Gastroesophageal sphincter (tissue), 4 donors: ENCODE measurements at regions not wholly inside any gene's neighbourhood (a gene's known extent, or its start where the extent isn't known, plus 50 kb on each side); places are given as distances from the start of the nearest gene placed in this dataset.

Experiments used
- ATAC-seq: fragments of 150-250 bp; one replicate; pipeline ENCODE4 v1.9.1; 2016; ENCODE audit warnings: mild to moderate bottlenecking, moderate library complexity
- H3K27ac ChIP-seq, 4 donors: fragments of 200-600 bp; sonication (generic) in 3 of 4; 1 replicate in 3 of 4; 2 replicates in 1 of 4; pipeline ENCODE4 v1.5.1; 2016 to 2019
- H3K27me3 ChIP-seq: fragments of 200-600 bp; sonication (generic); one replicate; pipeline ENCODE4 v1.5.1; 2019
- H3K36me3 ChIP-seq, 2 donors: fragments of 200-600 bp; sonication (generic); one replicate each; pipeline ENCODE4 v1.5.1; 2019; ENCODE audit warnings: control low read depth in 1 of 2
- H3K4me1 ChIP-seq, 3 donors: fragments of 200-600 bp; sonication (generic); 1 replicate in 2 of 3; 2 replicates in 1 of 3; pipeline ENCODE4 v1.5.1; 2016 to 2019; ENCODE audit warnings: control low read depth in 2 of 3
- H3K4me3 ChIP-seq, 2 donors: fragments of 200-600 bp; sonication (generic); one replicate each; pipeline ENCODE4 v1.5.1; 2019; ENCODE audit warnings: mild to moderate bottlenecking in 1 of 2, moderate library complexity in 1 of 2
- H3K9me3 ChIP-seq, 3 donors: fragments of 200-600 bp; sonication (generic); one replicate each; pipeline ENCODE4 v1.5.1; 2017 to 2019; ENCODE audit warnings: control low read depth in 2 of 3
- CTCF ChIP-seq, 4 experiments: fragments of 200-600 bp in 2 of 4; fragments of 450-650 bp in 2 of 4; sonication (generic) in 1 of 4; IDR thresholded peaks; one replicate each; pipeline ENCODE4 v1.5.1; 2017 to 2019; ENCODE audit warnings: antibody characterized with exemption in 4 of 4, mild to moderate bottlenecking in 2 of 4, moderate library complexity in 2 of 4
- EP300 ChIP-seq: sonication (generic); formaldehyde crosslinking; IDR thresholded peaks from one replicate; pipeline ENCODE4 v1.6.1; 2017; ENCODE audit warnings: antibody characterized with exemption, mild to moderate bottlenecking
- POLR2A ChIP-seq, 2 donors: fragments of 450-650 bp; IDR thresholded peaks; one replicate each; pipeline ENCODE4 v1.6.1; 2017; ENCODE audit warnings: antibody characterized with exemption in 2 of 2, mild to moderate bottlenecking in 2 of 2, moderate library complexity in 1 of 2
- POLR2AphosphoS5 ChIP-seq: sonication (generic); formaldehyde crosslinking; IDR thresholded peaks from one replicate; pipeline ENCODE4 v1.6.1; 2017; ENCODE audit warnings: antibody characterized with exemption
- WGBS, 2 donors: methylation state at CpG; one replicate each; pipeline ENCODE4 v1.1.5; 2018; ENCODE audit warnings: low coverage in 1 of 2; 5-methylcytosine and 5-hydroxymethylcytosine counted together

GRCh38 chr18:34637094-34637801 lies 72.8 kb upstream of the DTNA start:
- ATAC-seq, result no peak

GRCh38 chr18:34639687-34640086 lies 70.4 kb upstream of the DTNA start:
- no peaks in the 10 kb centered on the region for H3K9me3 ChIP-seq
- TF ChIP-seq POLR2AphosphoS5, result no peak
- TF ChIP-seq CTCF (IDR thresholded peaks at IDR 0.05), result no peak
- no peak for TF ChIP-seq POLR2A (IDR thresholded peaks at IDR 0.05)
- TF ChIP-seq EP300, result no peak
- 71 to 86% methylated on average over 1 of the region's 1 CpG for WGBS, 2 donors
- H3K36me3 ChIP-seq, result no peaks in the 10 kb centered on the region
- peaks cover 0 to 35% (median 0%) of the 10 kb centered on the region in 3 donors for H3K4me1 ChIP-seq
- no peak overlapping the region for H3K4me3 ChIP-seq
- no peak overlapping the region for H3K27ac ChIP-seq
- no peaks in the 10 kb centered on the region for H3K27me3 ChIP-seq
- no peak for ATAC-seq

More at GRCh38 chr18:34637094-34637801, 72.8 kb upstream of the DTNA start:
- H3K4me1 ChIP-seq, result peaks cover 0 to 19% (median 0%) of the 10 kb centered on the region in 3 donors
- H3K27ac ChIP-seq, result no peak overlapping the region
- no peaks in the 10 kb centered on the region for H3K36me3 ChIP-seq
- H3K27me3 ChIP-seq, result no peaks in the 10 kb centered on the region
- no peak for TF ChIP-seq POLR2AphosphoS5
- H3K9me3 ChIP-seq, result no peaks in the 10 kb centered on the region
- H3K4me3 ChIP-seq, result no peak overlapping the region
- WGBS, 2 donors, result 51 to 59% methylated on average over 2 to 3 of the region's 3 CpGs

- H3K4me1 ChIP-seq, result peaks cover 0 to 39% (median under 1%) of the 10 kb centered on the region in 3 donors
- no peak for TF ChIP-seq POLR2AphosphoS5
- TF ChIP-seq CTCF (IDR thresholded peaks at IDR 0.05), result no peak
- no peak for TF ChIP-seq POLR2A (IDR thresholded peaks at IDR 0.05)
- TF ChIP-seq EP300, result no peak
- no peak for ATAC-seq
- WGBS, 2 donors, result 43 to 67% methylated on average over 1 of the region's 1 CpG
- no peak overlapping the region for H3K27ac ChIP-seq
- H3K9me3 ChIP-seq, result no peaks in the 10 kb centered on the region
- no peaks in the 10 kb centered on the region for H3K27me3 ChIP-seq
- H3K36me3 ChIP-seq, result no peaks in the 10 kb centered on the region
- no peak overlapping the region for H3K4me3 ChIP-seq
These were observed 69.8 kb upstream of the DTNA start for GRCh38 chr18:34640276-34640675.

- H3K27ac ChIP-seq, result peak overlapping the region; percentile 57 to 69 (median 62)
- no peak overlapping the region for H3K4me3 ChIP-seq
These were observed 66.1 kb upstream of the DTNA start for GRCh38 chr18:34643989-34644388.

GRCh38 chr18:34647251-34647650 lies 62.8 kb upstream of the DTNA start:
- H3K36me3 ChIP-seq, result no peaks in the 10 kb centered on the region
- WGBS, 2 donors, result 75 to 77% methylated on average over 4 of the region's 4 CpGs
- ATAC-seq, result no peak
- no peaks in the 10 kb centered on the region for H3K27me3 ChIP-seq
- H3K9me3 ChIP-seq, result no peaks in the 10 kb centered on the region
- H3K27ac ChIP-seq, result peak overlapping the region in 3 of 4 donors; percentile 53 to 68 (median 64)
- peaks cover 4 to 85% (median 31%) of the 10 kb centered on the region in 3 donors for H3K4me1 ChIP-seq
- no peak overlapping the region for H3K4me3 ChIP-seq
- no peak for TF ChIP-seq EP300
- TF ChIP-seq POLR2AphosphoS5, result no peak
- TF ChIP-seq CTCF (IDR thresholded peaks at IDR 0.05), result no peak
- TF ChIP-seq POLR2A (IDR thresholded peaks at IDR 0.05), result no peak

More at GRCh38 chr18:34643989-34644388, 66.1 kb upstream of the DTNA start:
- H3K36me3 ChIP-seq, result no peaks in the 10 kb centered on the region
- no peaks in the 10 kb centered on the region for H3K9me3 ChIP-seq
- peaks cover 2 to 59% (median 18%) of the 10 kb centered on the region in 3 donors for H3K4me1 ChIP-seq
- TF ChIP-seq EP300 (no peak), POLR2AphosphoS5 (no peak), POLR2A (IDR thresholded peaks at IDR 0.05) (no peak), CTCF (IDR thresholded peaks at IDR 0.05) (peak in 3 of 4 experiments; percentile 41 to 48 (median 44))
- 6 to 25% methylated on average over 2 of the region's 2 CpGs for WGBS, 2 donors
- H3K27me3 ChIP-seq, result no peaks in the 10 kb centered on the region
- no peak for ATAC-seq
